ENCODE measurements at regions not wholly inside any gene's neighbourhood (a gene's known extent, or its start where the extent isn't known, plus 50 kb on each side); places are given as distances from the start of the nearest gene placed in this dataset.

DNA sequence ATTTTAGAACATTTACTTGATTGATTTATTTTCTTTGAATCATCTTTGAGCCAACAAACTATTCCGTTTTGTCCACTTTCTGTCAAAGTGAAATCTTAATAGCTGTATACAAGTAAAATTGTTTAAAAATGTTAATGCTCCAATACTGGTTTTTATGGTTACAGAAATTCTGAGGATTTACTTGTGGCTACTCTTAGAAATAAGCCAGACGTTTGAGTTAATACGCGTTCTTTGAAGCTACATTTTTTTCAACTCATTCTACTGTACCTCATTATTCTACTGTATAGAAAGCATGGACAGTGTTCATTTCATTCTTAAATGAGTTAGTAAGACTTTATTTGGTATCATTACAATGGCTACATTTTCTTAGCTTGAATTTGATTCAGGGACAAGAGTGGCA lies 996.2 kb upstream of the FLRT2 start:
- no peak overlapping the region for H3K9ac ChIP-seq
- H3K4me2 ChIP-seq = no peak overlapping the region
- no peak overlapping the region for H3K4me3 ChIP-seq (IDR thresholded peaks at IDR 0.05; ENCODE audit: insufficient read depth, low read depth, low read length)
- no peak overlapping the region for H3K27ac ChIP-seq
- no peaks in the 10 kb centered on the region for H3K36me3 ChIP-seq (ENCODE audit: insufficient read depth)
- TF ChIP-seq, protein P1, sequence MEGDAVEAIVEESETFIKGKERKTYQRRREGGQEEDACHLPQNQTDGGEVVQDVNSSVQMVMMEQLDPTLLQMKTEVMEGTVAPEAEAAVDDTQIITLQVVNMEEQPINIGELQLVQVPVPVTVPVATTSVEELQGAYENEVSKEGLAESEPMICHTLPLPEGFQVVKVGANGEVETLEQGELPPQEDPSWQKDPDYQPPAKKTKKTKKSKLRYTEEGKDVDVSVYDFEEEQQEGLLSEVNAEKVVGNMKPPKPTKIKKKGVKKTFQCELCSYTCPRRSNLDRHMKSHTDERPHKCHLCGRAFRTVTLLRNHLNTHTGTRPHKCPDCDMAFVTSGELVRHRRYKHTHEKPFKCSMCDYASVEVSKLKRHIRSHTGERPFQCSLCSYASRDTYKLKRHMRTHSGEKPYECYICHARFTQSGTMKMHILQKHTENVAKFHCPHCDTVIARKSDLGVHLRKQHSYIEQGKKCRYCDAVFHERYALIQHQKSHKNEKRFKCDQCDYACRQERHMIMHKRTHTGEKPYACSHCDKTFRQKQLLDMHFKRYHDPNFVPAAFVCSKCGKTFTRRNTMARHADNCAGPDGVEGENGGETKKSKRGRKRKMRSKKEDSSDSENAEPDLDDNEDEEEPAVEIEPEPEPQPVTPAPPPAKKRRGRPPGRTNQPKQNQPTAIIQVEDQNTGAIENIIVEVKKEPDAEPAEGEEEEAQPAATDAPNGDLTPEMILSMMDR (conservative IDR thresholded peaks at IDR 0.05; ENCODE audit: low read depth, low read length) = no peak
- H3K4me1 ChIP-seq (ENCODE audit: low read depth, poor library complexity, severe bottlenecking) = no peaks in the 10 kb centered on the region
- no peak overlapping the region for H2AFZ ChIP-seq (ENCODE audit: low read depth)
- no peaks in the 10 kb centered on the region for H3K27me3 ChIP-seq (ENCODE audit: insufficient read depth, low read depth)
- H3K79me2 ChIP-seq (ENCODE audit: insufficient read depth, low read depth) = no peaks in the 10 kb centered on the region
- H4K20me1 ChIP-seq (ENCODE audit: insufficient read depth) = no peaks in the 10 kb centered on the region

DNA sequence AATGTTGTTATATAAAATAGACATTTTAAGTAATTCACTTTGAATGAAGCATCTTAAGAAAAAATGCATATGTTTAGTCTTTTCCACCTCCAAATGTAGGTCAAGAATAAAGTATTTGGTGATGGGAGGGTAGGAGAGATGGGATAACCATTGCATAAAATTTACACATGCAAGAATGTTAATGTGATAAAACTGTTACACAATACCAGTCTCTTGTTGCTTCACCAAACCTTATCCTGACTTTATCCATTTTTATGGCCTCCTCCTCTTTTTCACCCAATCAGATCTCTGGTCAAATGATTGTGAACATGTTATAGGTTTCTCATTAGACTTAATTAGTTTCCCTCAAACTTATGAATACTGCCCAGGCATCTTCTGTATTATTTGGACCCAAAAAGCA lies 994.5 kb upstream of the FLRT2 start:
- H3K79me2 ChIP-seq (ENCODE audit: insufficient read depth, low read depth) = no peaks in the 10 kb centered on the region
- H4K20me1 ChIP-seq (ENCODE audit: insufficient read depth) = no peaks in the 10 kb centered on the region
- TF ChIP-seq, protein P1 (conservative IDR thresholded peaks at IDR 0.05; ENCODE audit: low read depth, low read length) = no peak
- no peaks in the 10 kb centered on the region for H3K27me3 ChIP-seq (ENCODE audit: insufficient read depth, low read depth)
- H3K9ac ChIP-seq = no peak overlapping the region
- H3K4me2 ChIP-seq = no peak overlapping the region
- no peaks in the 10 kb centered on the region for H3K36me3 ChIP-seq (ENCODE audit: insufficient read depth)
- no peak overlapping the region for H3K4me3 ChIP-seq (IDR thresholded peaks at IDR 0.05; ENCODE audit: insufficient read depth, low read depth, low read length)
- no peak overlapping the region for H2AFZ ChIP-seq (ENCODE audit: low read depth)
- no peaks in the 10 kb centered on the region for H3K4me1 ChIP-seq (ENCODE audit: low read depth, poor library complexity, severe bottlenecking)
- no peak overlapping the region for H3K27ac ChIP-seq

DNA sequence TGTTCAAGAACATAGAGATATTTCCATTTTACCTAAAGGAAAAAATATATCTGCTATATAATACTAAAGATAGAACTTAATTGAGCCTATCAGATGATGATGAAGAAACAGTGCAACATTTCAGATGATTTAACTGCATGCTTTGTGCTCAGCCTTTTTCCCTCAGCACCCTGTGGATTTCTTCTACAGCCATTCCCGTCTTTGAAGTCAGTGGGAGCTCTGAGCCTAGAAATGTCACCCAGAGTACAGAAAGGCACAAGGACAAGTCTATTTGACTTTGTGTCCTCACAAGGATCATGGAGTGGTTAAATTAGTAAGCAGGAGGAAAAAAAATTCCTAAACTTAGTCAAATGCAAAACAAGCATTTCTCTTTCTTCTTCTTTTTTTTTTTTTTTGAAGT lies 994.0 kb upstream of the FLRT2 start:
- TF ChIP-seq, protein P1 (conservative IDR thresholded peaks at IDR 0.05; ENCODE audit: low read depth, low read length) = no peak
- Histone ChIP-seq H3K79me2 (ENCODE audit: insufficient read depth, low read depth) (no peaks in the 10 kb centered on the region), H3K27ac (no peak overlapping the region), H2AFZ (ENCODE audit: low read depth) (no peak overlapping the region), H3K27me3 (ENCODE audit: insufficient read depth, low read depth) (no peaks in the 10 kb centered on the region), H3K9ac (no peak overlapping the region), H3K4me1 (ENCODE audit: low read depth, poor library complexity, severe bottlenecking) (no peaks in the 10 kb centered on the region), H3K4me2 (no peak overlapping the region), H3K4me3 (IDR thresholded peaks at IDR 0.05; ENCODE audit: insufficient read depth, low read depth, low read length) (no peak overlapping the region), H3K36me3 (ENCODE audit: insufficient read depth) (no peaks in the 10 kb centered on the region), H4K20me1 (ENCODE audit: insufficient read depth) (no peaks in the 10 kb centered on the region)

DNA sequence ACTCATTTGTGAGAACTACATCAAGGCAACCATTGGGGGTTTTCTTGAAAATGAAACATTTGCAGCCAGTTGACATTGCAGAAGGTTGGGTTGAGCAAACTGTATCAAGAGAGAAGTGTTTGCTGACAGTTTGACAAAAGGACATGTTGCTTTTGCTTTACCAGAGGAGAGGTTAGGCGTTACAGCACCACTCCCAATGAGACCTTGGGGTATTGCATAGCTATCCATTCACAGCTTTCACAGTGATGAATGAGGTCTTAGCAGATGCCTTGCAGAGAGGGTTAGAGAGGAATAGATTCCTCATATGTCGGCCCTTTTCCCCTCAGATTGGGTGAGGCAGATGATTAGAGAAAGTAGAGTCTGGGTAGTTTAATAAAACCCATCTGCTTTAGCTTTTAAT lies 988.9 kb upstream of the FLRT2 start:
- Histone ChIP-seq H4K20me1 (ENCODE audit: insufficient read depth) (no peaks in the 10 kb centered on the region), H3K27ac (no peak overlapping the region), H3K4me2 (no peak overlapping the region), H3K36me3 (ENCODE audit: insufficient read depth) (no peaks in the 10 kb centered on the region), H3K4me3 (IDR thresholded peaks at IDR 0.05; ENCODE audit: insufficient read depth, low read depth, low read length) (no peak overlapping the region), H3K27me3 (ENCODE audit: insufficient read depth, low read depth) (no peaks in the 10 kb centered on the region), H3K9ac (no peak overlapping the region), H3K4me1 (ENCODE audit: low read depth, poor library complexity, severe bottlenecking) (no peaks in the 10 kb centered on the region), H3K79me2 (ENCODE audit: insufficient read depth, low read depth) (no peaks in the 10 kb centered on the region), H2AFZ (ENCODE audit: low read depth) (no peak overlapping the region)
- TF ChIP-seq, protein P1 (conservative IDR thresholded peaks at IDR 0.05; ENCODE audit: low read depth, low read length) = no peak

DNA sequence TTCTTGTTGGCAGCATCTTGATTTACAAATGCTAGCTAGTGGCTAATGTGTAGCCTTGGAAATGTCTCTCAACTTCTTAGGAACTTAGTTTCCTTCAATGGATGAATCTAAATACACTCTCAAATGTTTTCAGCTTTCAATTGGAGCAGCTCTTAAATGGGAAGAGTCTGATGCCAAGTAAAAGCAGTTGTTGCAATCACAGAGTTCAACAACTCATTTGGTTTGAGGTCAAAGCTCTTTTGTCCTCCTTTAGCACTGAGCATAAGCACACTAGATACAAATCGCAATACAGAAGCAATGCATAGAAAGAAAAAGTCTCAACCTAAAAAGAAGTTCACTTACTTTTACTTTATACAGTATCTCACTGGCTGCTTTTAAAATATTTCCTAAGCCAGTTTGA lies 986.1 kb upstream of the FLRT2 start:
- H4K20me1 ChIP-seq (ENCODE audit: insufficient read depth) = no peaks in the 10 kb centered on the region
- no peaks in the 10 kb centered on the region for H3K79me2 ChIP-seq (ENCODE audit: insufficient read depth, low read depth)
- H2AFZ ChIP-seq (ENCODE audit: low read depth) = no peak overlapping the region
- no peaks in the 10 kb centered on the region for H3K27me3 ChIP-seq (ENCODE audit: insufficient read depth, low read depth)
- no peak overlapping the region for H3K4me3 ChIP-seq (IDR thresholded peaks at IDR 0.05; ENCODE audit: insufficient read depth, low read depth, low read length)
- no peaks in the 10 kb centered on the region for H3K36me3 ChIP-seq (ENCODE audit: insufficient read depth)
- H3K27ac ChIP-seq = no peak overlapping the region
- no peak overlapping the region for H3K9ac ChIP-seq
- H3K4me1 ChIP-seq (ENCODE audit: low read depth, poor library complexity, severe bottlenecking) = no peaks in the 10 kb centered on the region
- no peak overlapping the region for H3K4me2 ChIP-seq
- TF ChIP-seq, protein P1 (conservative IDR thresholded peaks at IDR 0.05; ENCODE audit: low read depth, low read length) = no peak
